ENCODE measurements at regions not wholly inside any gene's neighbourhood (a gene's known extent, or its start where the extent isn't known, plus 50 kb on each side); places are given as distances from the start of the nearest gene placed in this dataset.

- TF ChIP-seq ZNF274 (IDR thresholded peaks at IDR 0.05; ENCODE audit: low read depth, low read length) (no peak), YY1 (IDR thresholded peaks at IDR 0.05; ENCODE audit: insufficient read depth, insufficient read length) (no peak), SUZ12 (IDR thresholded peaks at IDR 0.05; ENCODE audit: extremely low read depth, insufficient read depth, insufficient read length) (no peak)
Measured at GRCh38 chr4:27267339-27267969, 406.8 kb downstream of the STIM2 start.

Measured in NT2/D1 (cell line).